ENCODE measurements at regions not wholly inside any gene's neighbourhood (a gene's known extent, or its start where the extent isn't known, plus 50 kb on each side); places are given as distances from the start of the nearest gene placed in this dataset.
"Not testable (repeated sequence)": the region's sequence is repeated elsewhere in the genome, so short reads cannot be mapped to it uniquely, and the experiment has no call there.

GRCh38 chr3:11914651-11915050, 68.0 kb upstream of the TAMM41 start:
- Histone ChIP-seq H3K9ac (ENCODE audit: low read depth in 2 of 2, low read length in 2 of 2) (no peak overlapping the region), H3K4me1 (no peaks in the 10 kb centered on the region), H3K4me3 (no peak overlapping the region), H3K9me3 (no peaks in the 10 kb centered on the region), H3K36me3 (no peaks in the 10 kb centered on the region), H3K27ac (no peak overlapping the region), H3K27me3 (no peaks in the 10 kb centered on the region)
- no peak for DNase-seq
- TF ChIP-seq, protein P1, sequence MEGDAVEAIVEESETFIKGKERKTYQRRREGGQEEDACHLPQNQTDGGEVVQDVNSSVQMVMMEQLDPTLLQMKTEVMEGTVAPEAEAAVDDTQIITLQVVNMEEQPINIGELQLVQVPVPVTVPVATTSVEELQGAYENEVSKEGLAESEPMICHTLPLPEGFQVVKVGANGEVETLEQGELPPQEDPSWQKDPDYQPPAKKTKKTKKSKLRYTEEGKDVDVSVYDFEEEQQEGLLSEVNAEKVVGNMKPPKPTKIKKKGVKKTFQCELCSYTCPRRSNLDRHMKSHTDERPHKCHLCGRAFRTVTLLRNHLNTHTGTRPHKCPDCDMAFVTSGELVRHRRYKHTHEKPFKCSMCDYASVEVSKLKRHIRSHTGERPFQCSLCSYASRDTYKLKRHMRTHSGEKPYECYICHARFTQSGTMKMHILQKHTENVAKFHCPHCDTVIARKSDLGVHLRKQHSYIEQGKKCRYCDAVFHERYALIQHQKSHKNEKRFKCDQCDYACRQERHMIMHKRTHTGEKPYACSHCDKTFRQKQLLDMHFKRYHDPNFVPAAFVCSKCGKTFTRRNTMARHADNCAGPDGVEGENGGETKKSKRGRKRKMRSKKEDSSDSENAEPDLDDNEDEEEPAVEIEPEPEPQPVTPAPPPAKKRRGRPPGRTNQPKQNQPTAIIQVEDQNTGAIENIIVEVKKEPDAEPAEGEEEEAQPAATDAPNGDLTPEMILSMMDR (IDR thresholded peaks at IDR 0.05) = no peak
- intact Hi-C loops (cut with DNase I) = no loop called here

GRCh38 chr3:11915621-11916424, 69.1 kb upstream of the TAMM41 start:
- Histone ChIP-seq H3K36me3 (no peaks in the 10 kb centered on the region), H3K27ac (no peak overlapping the region), H3K4me1 (no peaks in the 10 kb centered on the region), H3K9me3 (no peaks in the 10 kb centered on the region), H3K4me3 (no peak overlapping the region), H3K27me3 (no peaks in the 10 kb centered on the region), H3K9ac (ENCODE audit: low read depth in 2 of 2, low read length in 2 of 2) (no peak overlapping the region)
- intact Hi-C loops (cut with DNase I) = no loop called here
- TF ChIP-seq, protein P1 (IDR thresholded peaks at IDR 0.05) = no peak
- DNase-seq = no peak

DNA sequence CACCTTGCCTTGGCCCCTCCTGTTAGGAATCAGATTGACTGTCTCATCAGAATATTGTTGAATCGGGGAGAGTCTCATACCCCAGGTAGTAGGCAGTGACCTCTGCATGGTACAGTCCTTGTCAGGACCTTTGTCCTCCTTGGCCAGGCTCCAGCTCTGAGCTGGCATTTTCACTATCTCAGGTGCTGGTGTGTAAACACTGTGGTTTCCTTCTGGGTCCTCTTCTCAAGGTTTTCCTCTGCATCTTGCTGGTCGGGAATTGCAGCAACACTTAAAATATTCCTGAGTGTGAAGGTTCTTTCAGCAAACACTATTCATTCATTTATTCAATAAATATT, 69.7 kb upstream of the TAMM41 start:
- DNase-seq; H3K4me3 ChIP-seq; H3K27ac ChIP-seq; H3K27me3 ChIP-seq; intact Hi-C loops (cut with DNase I); H3K4me1 ChIP-seq; H3K36me3 ChIP-seq; H3K9ac ChIP-seq (ENCODE audit: low read depth in 2 of 2, low read length in 2 of 2); H3K9me3 ChIP-seq: not testable (repeated sequence)

GRCh38 chr3:11917051-11917450, 70.4 kb upstream of the TAMM41 start:
- no peaks in the 10 kb centered on the region for H3K36me3 ChIP-seq
- no peak for DNase-seq
- H3K9ac ChIP-seq (ENCODE audit: low read depth in 2 of 2, low read length in 2 of 2) = no peak overlapping the region
- no peaks in the 10 kb centered on the region for H3K4me1 ChIP-seq
- no peaks in the 10 kb centered on the region for H3K9me3 ChIP-seq
- TF ChIP-seq, protein P1 (IDR thresholded peaks at IDR 0.05) = no peak
- intact Hi-C loops (cut with DNase I) = no loop called here
- H3K4me3 ChIP-seq = no peak overlapping the region
- no peak overlapping the region for H3K27ac ChIP-seq
- no peaks in the 10 kb centered on the region for H3K27me3 ChIP-seq

GRCh38 chr3:11919390-11919789, 72.7 kb upstream of the TAMM41 start:
- no peak overlapping the region for H3K9ac ChIP-seq (ENCODE audit: low read depth in 2 of 2, low read length in 2 of 2)
- H3K27ac ChIP-seq = no peak overlapping the region
- H3K36me3 ChIP-seq = no peaks in the 10 kb centered on the region
- H3K4me3 ChIP-seq = no peak overlapping the region
- intact Hi-C loops (cut with DNase I) = no loop called here
- H3K27me3 ChIP-seq = no peaks in the 10 kb centered on the region
- DNase-seq = no peak
- TF ChIP-seq, protein P1 (IDR thresholded peaks at IDR 0.05) = no peak
- H3K9me3 ChIP-seq = no peaks in the 10 kb centered on the region
- no peaks in the 10 kb centered on the region for H3K4me1 ChIP-seq

- no peak for DNase-seq
- H3K36me3 ChIP-seq = no peaks in the 10 kb centered on the region
- H3K9me3 ChIP-seq = no peaks in the 10 kb centered on the region
- intact Hi-C loops (cut with DNase I) = no loop called here
- no peaks in the 10 kb centered on the region for H3K4me1 ChIP-seq
- no peak overlapping the region for H3K4me3 ChIP-seq
- TF ChIP-seq, protein P1 (IDR thresholded peaks at IDR 0.05) = no peak
- H3K27ac ChIP-seq = no peak overlapping the region
- H3K9ac ChIP-seq (ENCODE audit: low read depth in 2 of 2, low read length in 2 of 2) = no peak overlapping the region
- no peaks in the 10 kb centered on the region for H3K27me3 ChIP-seq
Observed at GRCh38 chr3:11924518-11924917, 77.8 kb upstream of the TAMM41 start.
